Small intestine (tissue), 7 donors: ENCODE measurements at regions not wholly inside any gene's neighbourhood (a gene's known extent, or its start where the extent isn't known, plus 50 kb on each side); places are given as distances from the start of the nearest gene placed in this dataset.

ENCODE experiments used
- DNase-seq, 2 donors: peaks; one replicate each; pipeline versions ENCODE4 v3.0.0 to v3.0.0-alpha.2; 2013
- FAIRE-seq: peaks from 2 replicates; lab custom pipeline; 2012; peaks lifted over from hg19 to GRCh38; lab: Jason Lieb, UNC
- H3K27ac ChIP-seq, 3 donors: one replicate each; pipeline ENCODE4 v1.5.1; 2013; ENCODE audit warnings: low read length in 2 of 3, mild to moderate bottlenecking in 2 of 3, control low read depth in 1 of 3, inconsistent platforms in 1 of 3, low read depth in 1 of 3, moderate library complexity in 1 of 3
- H3K27me3 ChIP-seq, 3 donors: one replicate each; pipeline ENCODE4 v1.6.1; 2013; ENCODE audit warnings: low read length in 3 of 3, inconsistent platforms in 1 of 3; ENCODE audit not compliant: control insufficient read depth in 3 of 3, insufficient read depth in 3 of 3
- H3K36me3 ChIP-seq, 3 donors: one replicate each; pipeline ENCODE4 v1.6.1; 2013; ENCODE audit warnings: low read length in 3 of 3, inconsistent platforms in 1 of 3, low read depth in 1 of 3, mild to moderate bottlenecking in 1 of 3, moderate library complexity in 1 of 3; ENCODE audit not compliant: control insufficient read depth in 3 of 3, insufficient read depth in 2 of 3
- H3K4me1 ChIP-seq, 3 donors: one replicate each; pipeline ENCODE4 v1.6.1; 2013; ENCODE audit warnings: low read length in 2 of 3, inconsistent platforms in 1 of 3, low read depth in 1 of 3, mild to moderate bottlenecking in 1 of 3, moderate library complexity in 1 of 3; ENCODE audit not compliant: control insufficient read depth in 3 of 3, insufficient read depth in 2 of 3
- H3K4me3 ChIP-seq, 3 donors: one replicate each; pipeline ENCODE4 v1.5.1; 2013; ENCODE audit warnings: low read length in 3 of 3, control low read depth in 1 of 3, inconsistent platforms in 1 of 3, low read depth in 1 of 3, mild to moderate bottlenecking in 1 of 3, moderate library complexity in 1 of 3
- H3K9me3 ChIP-seq, 2 donors: one replicate each; pipeline ENCODE4 v1.6.1; 2013; ENCODE audit warnings: low read depth in 1 of 2, low read length in 1 of 2; ENCODE audit not compliant: control insufficient read depth in 2 of 2, insufficient read depth in 1 of 2
- WGBS, 3 donors: extraction: QIAGEN DNeasy Blood & Tissue Kit; methylation state at CpG; one replicate each; pipeline ENCODE4 v1.1.7; 2013; 5-methylcytosine and 5-hydroxymethylcytosine counted together
- donor health status: healthy with polysubstance abuse.
- donor health status: control.
- donor health status: control.
- donor health status: Bipolar disorder and iron deficiency.
- donor health status: healthy.

- FAIRE-seq (no peak), DNase-seq (no peak)
- Histone ChIP-seq H3K27ac (no peak overlapping the region), H3K4me1 (no peaks in the 10 kb centered on the region), H3K27me3 (peaks cover 0 to under 1% (median 0%) of the 10 kb centered on the region in 3 donors), H3K9me3 (no peaks in the 10 kb centered on the region), H3K4me3 (no peak overlapping the region), H3K36me3 (no peaks in the 10 kb centered on the region)
Measured at GRCh38 chr7:85452674-85453073, 265.8 kb upstream of the SEMA3D start.

GRCh38 chr7:85449478-85449877 lies 262.6 kb upstream of the SEMA3D start:
- no peak for FAIRE-seq
- no peaks in the 10 kb centered on the region for H3K36me3 ChIP-seq
- 82 to 84% (median 84%) methylated on average over 3 of the region's 3 CpGs for WGBS, 3 donors
- no peaks in the 10 kb centered on the region for H3K9me3 ChIP-seq
- H3K4me1 ChIP-seq = no peaks in the 10 kb centered on the region
- DNase-seq = no peak
- no peak overlapping the region for H3K4me3 ChIP-seq
- no peaks in the 10 kb centered on the region for H3K27me3 ChIP-seq
- no peak overlapping the region for H3K27ac ChIP-seq

GRCh38 chr7:85447004-85447403 lies 260.1 kb upstream of the SEMA3D start:
- no peaks in the 10 kb centered on the region for H3K4me1 ChIP-seq
- no peak for FAIRE-seq
- no peaks in the 10 kb centered on the region for H3K9me3 ChIP-seq
- WGBS, 3 donors = 76 to 84% (median 79%) methylated on average over 1 of the region's 1 CpG
- H3K27me3 ChIP-seq = no peaks in the 10 kb centered on the region
- no peak for DNase-seq
- H3K4me3 ChIP-seq = no peak overlapping the region
- no peaks in the 10 kb centered on the region for H3K36me3 ChIP-seq
- no peak overlapping the region for H3K27ac ChIP-seq

GRCh38 chr7:85426487-85426960 lies 239.7 kb upstream of the SEMA3D start:
- Histone ChIP-seq H3K27me3 (no peaks in the 10 kb centered on the region), H3K9me3 (no peaks in the 10 kb centered on the region), H3K4me1 (no peaks in the 10 kb centered on the region), H3K4me3 (no peak overlapping the region), H3K36me3 (no peaks in the 10 kb centered on the region), H3K27ac (no peak overlapping the region)
- FAIRE-seq (no peak), DNase-seq (no peak)
- 87 to 91% (median 87%) methylated on average over 2 of the region's 2 CpGs for WGBS, 3 donors

- Histone ChIP-seq H3K4me3 (no peak overlapping the region), H3K9me3 (no peaks in the 10 kb centered on the region), H3K27ac (no peak overlapping the region), H3K4me1 (no peaks in the 10 kb centered on the region), H3K27me3 (no peaks in the 10 kb centered on the region), H3K36me3 (no peaks in the 10 kb centered on the region)
- DNase-seq (no peak), FAIRE-seq (no peak)
- 84 to 92% (median 89%) methylated on average over 7 of the region's 7 CpGs for WGBS, 3 donors
Measured at GRCh38 chr7:85424298-85424697, 237.4 kb upstream of the SEMA3D start.

- Histone ChIP-seq H3K4me1 (no peaks in the 10 kb centered on the region), H3K4me3 (no peak overlapping the region), H3K27me3 (no peaks in the 10 kb centered on the region), H3K9me3 (no peaks in the 10 kb centered on the region), H3K27ac (no peak overlapping the region), H3K36me3 (no peaks in the 10 kb centered on the region)
- FAIRE-seq (no peak), DNase-seq (no peak)
- 90 to 92% (median 90%) methylated on average over 21 of the region's 21 CpGs for WGBS, 3 donors
Measured at GRCh38 chr7:85423209-85423895, 236.5 kb upstream of the SEMA3D start.

GRCh38 chr7:85415743-85416142 lies 228.9 kb upstream of the SEMA3D start:
- no peak for DNase-seq
- Histone ChIP-seq H3K27ac (no peak overlapping the region), H3K9me3 (no peaks in the 10 kb centered on the region), H3K36me3 (no peaks in the 10 kb centered on the region), H3K4me3 (no peak overlapping the region), H3K4me1 (no peaks in the 10 kb centered on the region), H3K27me3 (no peaks in the 10 kb centered on the region)
- FAIRE-seq = no peak
- 36 to 49% (median 41%) methylated on average over 1 of the region's 1 CpG for WGBS, 3 donors

GRCh38 chr7:85413718-85414117 lies 226.9 kb upstream of the SEMA3D start:
- FAIRE-seq (no peak), DNase-seq (no peak)
- no peaks in the 10 kb centered on the region for H3K36me3 ChIP-seq
- no peaks in the 10 kb centered on the region for H3K9me3 ChIP-seq
- no peaks in the 10 kb centered on the region for H3K4me1 ChIP-seq
- H3K4me3 ChIP-seq = no peak overlapping the region
- H3K27me3 ChIP-seq = no peaks in the 10 kb centered on the region
- WGBS, 3 donors = 79 to 86% (median 83%) methylated on average over 6 of the region's 6 CpGs
- no peak overlapping the region for H3K27ac ChIP-seq

GRCh38 chr7:85412912-85413311 lies 226.1 kb upstream of the SEMA3D start:
- Histone ChIP-seq H3K27me3 (no peaks in the 10 kb centered on the region), H3K9me3 (no peaks in the 10 kb centered on the region), H3K4me3 (no peak overlapping the region), H3K36me3 (no peaks in the 10 kb centered on the region), H3K4me1 (no peaks in the 10 kb centered on the region), H3K27ac (no peak overlapping the region)
- FAIRE-seq = peak; percentile 44
- DNase-seq = no peak
- WGBS, 3 donors = 71 to 79% (median 76%) methylated on average over 3 of the region's 3 CpGs
